HG03025 (cell line): ENCODE measurements at regions not wholly inside any gene's neighbourhood (a gene's known extent, or its start where the extent isn't known, plus 50 kb on each side); places are given as distances from the start of the nearest gene placed in this dataset.

Experiments
- ATAC-seq: cut with Tn5 transposase; IDR thresholded peaks from one replicate; pipeline ENCODE4 v1.9.1; 2021; ENCODE audit warnings: mild to moderate bottlenecking, moderate library complexity; ENCODE audit not compliant: unreplicated experiment, low FRiP score

GRCh38 chr4:14636563-14636962 is 365.7 kb upstream of the CPEB2 start:
- ATAC-seq: no peak

- no peak for ATAC-seq
Measured at GRCh38 chr4:14640476-14640875, 361.8 kb upstream of the CPEB2 start.

GRCh38 chr4:14641871-14642270 is 360.4 kb upstream of the CPEB2 start:
- ATAC-seq: no peak

GRCh38 chr4:14644580-14645282 is 357.6 kb upstream of the CPEB2 start:
- no peak for ATAC-seq

DNA sequence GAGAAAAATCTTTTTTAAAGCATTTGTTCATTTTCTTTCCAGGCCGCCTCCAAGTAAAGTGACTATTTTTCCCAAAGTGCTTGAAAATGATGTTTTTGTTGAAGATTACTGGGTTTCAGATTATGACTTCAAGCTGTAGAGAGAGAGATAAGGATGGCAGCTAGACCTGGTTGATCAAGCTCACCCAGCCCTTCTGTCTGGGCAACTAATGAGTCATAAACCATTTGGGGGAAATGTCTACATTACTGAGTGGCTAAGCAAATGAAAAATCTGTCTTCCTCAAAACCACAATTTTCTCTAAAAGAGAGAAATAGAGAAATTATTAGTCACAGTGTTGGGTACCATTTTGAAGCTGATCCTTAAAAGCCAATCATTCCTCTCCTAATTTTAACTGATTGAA is 355.4 kb upstream of the CPEB2 start:
- no peak for ATAC-seq

GRCh38 chr4:14650127-14650526 is 352.2 kb upstream of the CPEB2 start:
- ATAC-seq: no peak

GRCh38 chr4:14652522-14652921 is 349.8 kb upstream of the CPEB2 start:
- no peak for ATAC-seq

DNA sequence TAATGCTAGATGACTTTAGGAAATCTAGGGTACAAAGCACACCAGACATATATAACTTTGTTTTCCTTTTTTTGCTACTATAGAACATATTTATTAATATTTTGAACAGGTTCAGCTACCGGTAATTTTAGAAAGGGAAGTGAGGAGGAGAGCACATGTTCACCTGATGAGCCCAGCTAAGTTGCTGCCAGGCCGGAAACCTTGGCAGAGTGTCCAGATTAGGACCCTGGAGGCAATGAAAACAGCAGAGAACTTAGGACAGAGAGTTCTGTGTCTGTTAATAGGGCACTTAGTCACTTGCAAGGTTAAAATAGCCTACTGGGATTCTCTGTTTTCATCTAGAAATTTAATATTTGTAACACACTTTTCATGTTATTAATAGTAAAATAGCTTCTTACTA is 348.9 kb upstream of the CPEB2 start:
- ATAC-seq: no peak

DNA sequence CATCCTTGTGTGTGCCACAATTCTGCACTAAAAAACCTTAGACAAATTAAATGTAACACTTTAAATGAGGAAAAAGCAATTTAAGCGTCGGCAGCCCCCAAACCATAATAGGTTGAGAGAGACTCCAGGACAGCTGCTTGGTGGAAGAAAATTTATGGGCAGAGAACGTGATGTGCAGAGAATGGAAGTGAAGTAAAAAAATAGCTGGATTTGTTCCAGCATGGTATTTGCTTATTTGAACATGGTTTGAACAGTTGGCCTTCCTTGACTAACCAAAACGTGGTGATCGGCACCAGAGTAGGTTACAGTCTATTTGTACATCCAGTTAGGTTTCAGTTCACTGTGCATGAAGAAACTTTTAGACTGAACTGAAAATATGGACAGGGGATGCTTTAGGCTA is 343.0 kb upstream of the CPEB2 start:
- no peak for ATAC-seq

- ATAC-seq: no peak
Measured at GRCh38 chr4:14667624-14668151, 334.6 kb upstream of the CPEB2 start.

- ATAC-seq: no peak
Measured at GRCh38 chr4:14668296-14668695, 334.0 kb upstream of the CPEB2 start.

DNA sequence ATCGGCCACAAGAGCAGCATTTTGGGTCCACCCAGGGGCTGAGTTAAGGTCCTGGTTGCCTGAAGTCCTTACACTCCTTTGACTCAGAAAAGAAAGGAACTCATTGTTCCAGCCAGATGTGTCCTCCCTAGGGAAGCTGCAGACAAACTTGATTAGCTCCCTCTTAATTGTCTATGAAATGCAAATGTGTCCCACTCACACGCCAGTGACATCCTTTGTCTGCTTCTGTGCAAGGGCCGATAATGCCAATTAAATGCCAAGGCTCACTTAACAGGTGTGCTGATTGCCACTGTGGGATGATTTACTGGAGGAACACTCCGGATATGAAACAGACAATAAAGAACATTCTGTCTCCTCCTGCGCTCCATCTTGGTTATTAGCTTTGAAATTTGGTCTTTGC is 332.9 kb upstream of the CPEB2 start:
- ATAC-seq: no peak

DNA sequence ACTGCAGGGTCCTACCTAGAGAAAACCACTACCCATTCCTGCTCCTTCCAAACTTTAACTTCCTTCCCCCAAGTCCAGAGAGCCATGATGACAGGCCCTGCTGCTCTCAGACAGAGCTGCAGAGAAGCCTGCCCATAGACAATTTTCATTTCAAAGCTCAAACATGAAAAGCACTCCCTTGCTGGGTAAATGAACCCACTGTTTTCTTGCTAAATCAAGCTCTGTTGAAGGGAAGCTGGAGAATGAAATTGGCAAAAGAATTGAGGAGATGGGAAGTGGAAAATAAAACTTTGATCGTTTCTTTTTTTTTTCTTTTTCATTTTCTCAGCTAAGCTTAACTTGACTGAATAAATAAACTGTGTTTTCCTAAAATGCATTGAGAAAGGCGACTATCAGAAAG is 331.1 kb upstream of the CPEB2 start:
- no peak for ATAC-seq

DNA sequence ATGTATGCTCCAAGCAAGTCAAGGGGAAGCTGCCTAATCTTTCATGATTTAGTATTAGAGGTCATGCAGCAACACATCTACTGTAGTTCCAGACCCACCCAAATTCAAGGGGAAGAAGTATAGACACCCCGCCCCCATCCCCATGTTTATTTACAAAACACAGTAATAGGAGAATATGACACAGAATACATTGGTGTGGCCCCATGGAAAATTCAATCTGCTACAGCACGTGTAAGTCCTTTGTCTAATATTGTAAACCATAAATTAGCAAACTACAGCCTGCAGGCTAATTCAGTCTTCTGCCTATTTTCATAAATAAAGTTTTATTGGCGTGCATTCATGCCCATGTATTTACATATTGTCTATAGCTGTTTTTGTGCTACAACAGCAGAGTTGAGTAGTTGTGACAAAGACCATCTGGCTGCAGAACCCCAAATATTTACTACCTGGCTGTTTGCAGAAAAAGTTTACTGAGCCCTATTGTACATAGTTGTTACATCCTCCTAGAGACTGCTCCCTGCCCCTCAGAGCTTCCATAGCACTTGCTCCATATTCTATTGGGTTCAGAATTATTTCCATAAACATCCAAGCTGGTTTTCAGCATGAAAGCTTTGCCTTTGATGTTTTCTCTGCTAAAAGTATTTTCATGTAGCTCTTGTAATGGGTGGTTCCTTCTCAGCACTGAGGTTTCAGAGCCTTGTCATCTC is 326.8 kb upstream of the CPEB2 start:
- ATAC-seq: no peak

DNA sequence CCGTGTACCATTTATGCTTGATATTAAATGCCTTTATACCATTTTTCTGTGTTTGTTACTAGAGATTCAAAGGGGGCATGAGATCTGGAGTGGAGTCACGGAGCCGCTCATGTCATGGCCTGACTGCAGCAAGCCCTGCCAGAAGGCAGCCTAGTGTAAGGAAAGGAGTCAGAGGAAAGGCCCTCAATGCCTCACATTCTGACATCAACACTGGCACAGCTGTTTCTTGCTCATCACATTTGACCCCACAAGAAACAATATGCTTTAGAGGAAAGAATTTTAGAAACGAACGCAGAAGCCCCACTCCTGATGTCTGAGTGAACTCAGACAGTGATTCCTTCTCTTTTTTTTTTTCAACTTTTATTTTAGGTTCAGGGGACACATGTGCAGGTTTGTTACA is 322.4 kb upstream of the CPEB2 start:
- ATAC-seq: no peak

- no peak for ATAC-seq
Measured at GRCh38 chr4:14681330-14681729, 321.0 kb upstream of the CPEB2 start.

DNA sequence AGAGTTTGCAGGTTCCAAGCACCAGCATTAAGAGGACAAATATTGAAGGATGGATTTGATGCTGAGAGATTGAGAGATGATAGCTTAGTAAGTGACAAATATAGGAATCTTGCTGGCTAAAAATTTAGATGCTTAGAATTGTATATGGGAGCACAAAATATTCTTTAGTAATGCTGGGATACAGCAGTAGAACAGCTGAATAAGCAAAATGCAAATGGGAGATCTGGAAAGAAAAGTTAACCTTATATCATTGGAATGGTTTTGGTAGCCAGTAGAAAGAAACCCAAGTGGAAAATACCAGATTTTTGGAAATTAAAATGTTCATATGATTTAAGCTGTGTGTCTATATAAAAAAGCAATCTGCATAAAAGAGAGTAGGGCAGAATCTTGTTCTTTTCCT is 308.6 kb upstream of the CPEB2 start:
- no peak for ATAC-seq

- ATAC-seq: no peak
Measured at GRCh38 chr4:14695095-14695845, 307.0 kb upstream of the CPEB2 start.

GRCh38 chr4:14700083-14700482 is 302.2 kb upstream of the CPEB2 start:
- ATAC-seq: no peak

DNA sequence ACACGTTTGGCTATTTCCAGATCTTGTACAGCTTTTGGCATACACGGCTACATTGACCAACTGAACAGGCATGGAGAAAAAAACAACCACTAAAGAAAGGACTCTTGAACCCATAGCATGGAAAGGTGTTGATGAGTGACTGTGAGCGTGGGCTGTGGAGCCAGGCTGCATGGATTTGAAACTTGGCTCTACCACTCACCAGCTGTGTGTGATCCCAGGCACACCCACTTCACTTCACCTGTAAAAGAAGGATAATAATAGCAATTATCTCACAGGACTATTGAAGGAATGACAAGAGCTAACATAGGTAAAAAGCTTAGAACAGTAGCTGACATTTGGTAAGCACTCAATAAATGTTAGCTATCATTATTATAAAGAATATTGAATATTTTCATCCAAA is 301.7 kb upstream of the CPEB2 start:
- no peak for ATAC-seq

- no peak for ATAC-seq
Measured at GRCh38 chr4:14701389-14701788, 300.9 kb upstream of the CPEB2 start.
